ENCODE measurements at regions not wholly inside any gene's neighbourhood (a gene's known extent, or its start where the extent isn't known, plus 50 kb on each side); places are given as distances from the start of the nearest gene placed in this dataset.

DNA sequence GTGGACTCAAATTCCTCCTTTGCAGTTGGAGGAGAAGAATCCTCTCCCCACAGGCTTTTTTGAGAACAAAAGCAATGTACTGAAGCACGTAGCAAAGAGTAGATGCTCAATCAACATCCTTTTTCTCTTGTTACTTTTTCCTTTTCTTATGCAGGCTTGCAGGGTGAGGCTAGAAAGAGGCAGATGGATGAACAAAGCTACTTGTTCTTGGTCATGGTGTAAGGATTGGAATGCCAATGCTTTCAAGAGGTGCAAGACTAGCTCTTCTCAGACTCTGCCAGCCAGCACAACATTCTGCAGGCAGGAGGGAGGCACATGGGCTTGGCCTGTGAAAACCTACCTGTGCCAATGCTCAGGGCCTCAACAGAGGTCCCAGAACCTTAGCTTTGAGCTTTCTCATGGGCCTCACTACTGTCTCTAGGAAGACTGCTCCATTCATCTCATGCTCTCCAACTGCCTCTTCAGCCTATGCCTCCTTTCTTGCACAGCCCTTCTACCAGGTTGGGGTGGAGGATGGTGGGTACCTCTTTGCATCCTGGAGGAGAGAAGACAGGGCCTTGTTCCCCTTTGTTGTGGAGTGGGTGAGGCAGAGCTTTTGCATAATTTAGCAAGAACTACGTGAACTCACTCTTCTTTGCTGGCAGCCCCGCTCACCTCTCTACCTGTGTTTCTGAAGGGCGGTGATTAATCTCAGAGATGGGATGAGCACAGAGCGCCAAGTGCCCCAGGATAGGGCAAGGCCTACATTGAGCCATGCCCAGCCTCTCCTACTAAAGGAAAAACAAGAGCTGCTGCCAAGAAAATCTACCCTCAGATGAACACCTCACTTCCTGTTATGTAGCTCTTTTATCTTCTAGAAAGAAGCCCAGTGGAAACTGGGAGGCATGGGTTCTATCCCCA, 1119.7 kb downstream of the VRK1 start:
- TF ChIP-seq POLR2AphosphoS5 (IDR thresholded peaks at IDR 0.05) (no peak), POLR2A (IDR thresholded peaks at IDR 0.05) (no peak)
- TF ChIP-seq, protein P1, sequence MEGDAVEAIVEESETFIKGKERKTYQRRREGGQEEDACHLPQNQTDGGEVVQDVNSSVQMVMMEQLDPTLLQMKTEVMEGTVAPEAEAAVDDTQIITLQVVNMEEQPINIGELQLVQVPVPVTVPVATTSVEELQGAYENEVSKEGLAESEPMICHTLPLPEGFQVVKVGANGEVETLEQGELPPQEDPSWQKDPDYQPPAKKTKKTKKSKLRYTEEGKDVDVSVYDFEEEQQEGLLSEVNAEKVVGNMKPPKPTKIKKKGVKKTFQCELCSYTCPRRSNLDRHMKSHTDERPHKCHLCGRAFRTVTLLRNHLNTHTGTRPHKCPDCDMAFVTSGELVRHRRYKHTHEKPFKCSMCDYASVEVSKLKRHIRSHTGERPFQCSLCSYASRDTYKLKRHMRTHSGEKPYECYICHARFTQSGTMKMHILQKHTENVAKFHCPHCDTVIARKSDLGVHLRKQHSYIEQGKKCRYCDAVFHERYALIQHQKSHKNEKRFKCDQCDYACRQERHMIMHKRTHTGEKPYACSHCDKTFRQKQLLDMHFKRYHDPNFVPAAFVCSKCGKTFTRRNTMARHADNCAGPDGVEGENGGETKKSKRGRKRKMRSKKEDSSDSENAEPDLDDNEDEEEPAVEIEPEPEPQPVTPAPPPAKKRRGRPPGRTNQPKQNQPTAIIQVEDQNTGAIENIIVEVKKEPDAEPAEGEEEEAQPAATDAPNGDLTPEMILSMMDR (IDR thresholded peaks at IDR 0.05) = no peak
- Histone ChIP-seq H3K4me1 (no peaks in the 10 kb centered on the region), H3K27ac (no peak overlapping the region), H3K4me3 (no peak overlapping the region), H3K36me3 (no peaks in the 10 kb centered on the region), H3K27me3 (no peaks in the 10 kb centered on the region), H3K9me3 (no peaks in the 10 kb centered on the region)
- intact Hi-C loops (cut with DNase I; ENCODE audit: low total_unique reads) = no loop called here
- DNase-seq (ENCODE audit: low spot score in 2 of 2) = no peak

DNA sequence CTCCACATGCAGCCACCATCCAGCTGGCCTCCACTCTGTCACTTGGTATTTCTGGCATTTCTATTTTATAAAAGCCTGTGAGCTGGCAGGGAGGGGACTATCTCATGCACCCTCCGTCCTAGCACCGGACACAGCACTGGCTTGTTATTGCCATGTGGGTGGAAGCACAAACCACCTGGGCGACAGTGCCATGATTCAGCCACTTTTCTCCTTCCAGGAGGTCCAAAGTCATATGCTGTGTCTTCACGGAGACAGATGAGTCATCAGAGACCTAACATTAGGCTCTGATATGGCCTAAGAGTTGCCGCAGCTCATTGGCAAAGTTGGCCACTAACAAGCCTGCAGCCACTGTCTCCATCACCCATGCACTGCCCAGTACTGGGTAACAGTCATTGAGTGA, 1123.0 kb downstream of the VRK1 start:
- no peak overlapping the region for H3K27ac ChIP-seq
- no peak overlapping the region for H3K4me3 ChIP-seq
- no peaks in the 10 kb centered on the region for H3K4me1 ChIP-seq
- no peaks in the 10 kb centered on the region for H3K27me3 ChIP-seq
- TF ChIP-seq, protein P1 (IDR thresholded peaks at IDR 0.05) = no peak
- no peak for TF ChIP-seq POLR2A (IDR thresholded peaks at IDR 0.05)
- TF ChIP-seq POLR2AphosphoS5 (IDR thresholded peaks at IDR 0.05) = no peak
- H3K36me3 ChIP-seq = no peaks in the 10 kb centered on the region
- intact Hi-C loops (cut with DNase I; ENCODE audit: low total_unique reads) = no loop called here
- no peaks in the 10 kb centered on the region for H3K9me3 ChIP-seq
- no peak for DNase-seq (ENCODE audit: low spot score in 2 of 2)

DNA sequence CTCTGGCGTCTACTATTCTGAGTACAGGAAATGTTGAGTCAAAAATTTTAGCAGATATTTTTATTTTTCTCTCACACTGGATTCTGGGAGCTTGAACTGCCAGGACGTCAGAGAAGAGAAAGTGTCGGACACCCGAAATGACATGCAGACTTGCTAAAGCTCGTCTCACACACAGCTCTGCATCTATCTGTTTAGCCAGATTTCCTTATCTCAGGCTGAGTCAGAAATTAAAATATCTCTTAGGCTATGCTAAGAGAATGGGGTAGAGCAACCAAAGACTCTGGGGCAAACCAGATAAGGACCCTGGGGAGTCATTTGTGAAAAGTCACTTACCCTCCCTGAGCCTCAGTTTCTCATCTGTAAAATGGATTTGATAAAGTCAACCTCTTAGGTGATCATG, 1124.1 kb downstream of the VRK1 start:
- DNase-seq (ENCODE audit: low spot score in 2 of 2) = no peak
- no peaks in the 10 kb centered on the region for H3K36me3 ChIP-seq
- no peak overlapping the region for H3K4me3 ChIP-seq
- intact Hi-C loops (cut with DNase I; ENCODE audit: low total_unique reads) = no loop called here
- H3K4me1 ChIP-seq = no peaks in the 10 kb centered on the region
- H3K9me3 ChIP-seq = no peaks in the 10 kb centered on the region
- TF ChIP-seq POLR2AphosphoS5 (IDR thresholded peaks at IDR 0.05) = no peak
- TF ChIP-seq, protein P1 (IDR thresholded peaks at IDR 0.05) = no peak
- TF ChIP-seq POLR2A (IDR thresholded peaks at IDR 0.05) = no peak
- H3K27me3 ChIP-seq = no peaks in the 10 kb centered on the region
- no peak overlapping the region for H3K27ac ChIP-seq

DNA sequence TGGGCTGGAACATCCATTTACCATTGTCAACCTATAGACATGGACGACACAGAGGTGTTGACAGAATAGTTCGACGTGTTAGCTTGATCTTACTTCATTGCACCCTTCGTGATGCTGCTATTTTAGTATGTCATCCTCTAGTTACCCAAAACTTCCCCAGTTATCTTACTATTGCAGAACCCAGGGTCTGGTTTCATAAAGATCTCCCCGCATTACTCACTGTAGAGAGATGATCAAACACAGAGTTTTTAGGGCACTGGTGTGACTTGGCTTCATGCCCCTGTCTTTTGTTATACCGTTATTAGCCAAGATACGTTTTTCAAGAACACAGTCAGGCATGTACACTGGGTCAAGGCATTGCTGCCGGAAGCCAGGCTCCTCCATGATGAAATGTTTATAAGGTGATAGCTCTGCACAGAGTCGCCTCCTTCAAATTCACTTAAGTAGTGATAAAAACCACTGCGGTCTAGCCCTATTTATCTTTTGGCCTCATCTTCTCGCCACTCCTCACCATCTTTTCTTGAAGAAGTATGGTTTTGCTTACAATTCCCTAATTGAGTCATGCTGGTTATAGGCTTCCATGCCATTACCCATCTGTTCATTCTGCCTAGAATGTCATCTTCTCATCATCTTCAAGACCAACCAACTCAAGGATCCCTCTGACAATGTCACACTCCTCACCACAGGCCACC, 1127.9 kb downstream of the VRK1 start:
- DNase-seq (ENCODE audit: low spot score in 2 of 2) = no peak
- TF ChIP-seq POLR2A (IDR thresholded peaks at IDR 0.05) (no peak), POLR2AphosphoS5 (IDR thresholded peaks at IDR 0.05) (no peak)
- TF ChIP-seq, protein P1 (IDR thresholded peaks at IDR 0.05) = no peak
- intact Hi-C loops (cut with DNase I; ENCODE audit: low total_unique reads) = no loop called here

DNA sequence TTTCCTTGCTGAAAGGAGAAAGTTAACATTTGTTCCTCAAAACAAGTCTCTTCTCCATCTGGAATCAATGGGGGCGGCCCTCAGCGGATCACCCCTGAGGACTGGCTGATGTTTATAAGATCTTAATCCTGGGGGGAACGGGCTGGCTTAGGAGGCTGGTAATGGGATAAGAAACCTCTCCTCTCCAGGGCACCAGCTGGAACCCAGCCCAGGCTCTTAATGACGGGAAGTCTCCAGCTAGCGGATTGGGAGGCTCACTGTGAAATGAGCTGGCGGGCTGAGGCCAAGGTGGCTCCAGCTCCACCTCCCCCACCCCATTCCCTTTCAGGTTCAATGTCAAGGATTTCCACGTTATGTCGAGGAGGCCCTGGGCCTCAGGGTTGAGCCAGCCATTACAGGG, 1133.0 kb downstream of the VRK1 start:
- H3K36me3 ChIP-seq = no peaks in the 10 kb centered on the region
- no peak for DNase-seq (ENCODE audit: low spot score in 2 of 2)
- no peaks in the 10 kb centered on the region for H3K9me3 ChIP-seq
- intact Hi-C loops (cut with DNase I; ENCODE audit: low total_unique reads) = no loop called here
- H3K27me3 ChIP-seq = no peaks in the 10 kb centered on the region
- no peak overlapping the region for H3K4me3 ChIP-seq
- TF ChIP-seq POLR2A (IDR thresholded peaks at IDR 0.05) (no peak), POLR2AphosphoS5 (IDR thresholded peaks at IDR 0.05) (no peak)
- TF ChIP-seq, protein P1 (IDR thresholded peaks at IDR 0.05) = no peak
- H3K4me1 ChIP-seq = no peaks in the 10 kb centered on the region
- H3K27ac ChIP-seq = no peak overlapping the region

More for the DNA sequence above, 1127.9 kb downstream of the VRK1 start:
- H3K27me3 ChIP-seq = no peaks in the 10 kb centered on the region
- H3K27ac ChIP-seq = no peak overlapping the region
- H3K4me1 ChIP-seq = no peaks in the 10 kb centered on the region
- no peak overlapping the region for H3K4me3 ChIP-seq
- H3K9me3 ChIP-seq = no peaks in the 10 kb centered on the region
- no peaks in the 10 kb centered on the region for H3K36me3 ChIP-seq

Data from breast epithelium (tissue), 4 donors.